ENCODE measurements at regions not wholly inside any gene's neighbourhood (a gene's known extent, or its start where the extent isn't known, plus 50 kb on each side); places are given as distances from the start of the nearest gene placed in this dataset.

DNA sequence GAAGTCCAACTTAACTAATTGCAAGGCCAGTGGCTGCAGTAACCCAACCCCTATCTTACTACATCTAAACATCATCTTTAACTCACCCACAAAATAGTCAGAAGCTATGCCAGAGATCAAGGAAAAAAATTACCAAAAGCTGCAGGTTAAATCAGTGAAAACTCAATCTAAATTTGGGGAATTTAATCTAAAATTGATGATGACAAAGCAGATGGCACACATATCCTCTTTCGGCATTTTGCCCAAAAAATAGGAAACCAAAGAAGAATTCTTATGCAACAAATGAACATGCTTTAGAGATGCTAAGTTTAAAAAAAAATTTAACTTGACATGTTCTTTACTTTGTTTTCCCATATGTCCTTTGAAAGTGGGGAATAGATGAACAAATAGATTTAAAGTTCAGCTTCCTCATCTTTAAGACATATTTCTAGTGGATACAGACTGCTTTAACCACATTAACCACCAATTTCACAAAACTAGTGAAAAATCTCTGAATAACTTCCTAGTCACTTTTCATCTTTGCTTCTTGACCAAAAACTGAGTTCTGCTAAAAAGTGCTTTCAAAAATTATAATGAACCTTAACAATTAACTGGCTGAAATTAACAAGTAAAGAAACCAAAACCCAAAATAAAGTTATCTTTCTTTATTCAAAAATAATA, 74.3 kb upstream of the CCDC150 start:
- TF ChIP-seq, protein P1, sequence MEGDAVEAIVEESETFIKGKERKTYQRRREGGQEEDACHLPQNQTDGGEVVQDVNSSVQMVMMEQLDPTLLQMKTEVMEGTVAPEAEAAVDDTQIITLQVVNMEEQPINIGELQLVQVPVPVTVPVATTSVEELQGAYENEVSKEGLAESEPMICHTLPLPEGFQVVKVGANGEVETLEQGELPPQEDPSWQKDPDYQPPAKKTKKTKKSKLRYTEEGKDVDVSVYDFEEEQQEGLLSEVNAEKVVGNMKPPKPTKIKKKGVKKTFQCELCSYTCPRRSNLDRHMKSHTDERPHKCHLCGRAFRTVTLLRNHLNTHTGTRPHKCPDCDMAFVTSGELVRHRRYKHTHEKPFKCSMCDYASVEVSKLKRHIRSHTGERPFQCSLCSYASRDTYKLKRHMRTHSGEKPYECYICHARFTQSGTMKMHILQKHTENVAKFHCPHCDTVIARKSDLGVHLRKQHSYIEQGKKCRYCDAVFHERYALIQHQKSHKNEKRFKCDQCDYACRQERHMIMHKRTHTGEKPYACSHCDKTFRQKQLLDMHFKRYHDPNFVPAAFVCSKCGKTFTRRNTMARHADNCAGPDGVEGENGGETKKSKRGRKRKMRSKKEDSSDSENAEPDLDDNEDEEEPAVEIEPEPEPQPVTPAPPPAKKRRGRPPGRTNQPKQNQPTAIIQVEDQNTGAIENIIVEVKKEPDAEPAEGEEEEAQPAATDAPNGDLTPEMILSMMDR (IDR thresholded peaks at IDR 0.05 in 4 of 5, conservative IDR thresholded peaks at IDR 0.05 in 1 of 5): no peak
- TF ChIP-seq POLR2A (IDR thresholded peaks at IDR 0.05): no peak

Measured in gastrocnemius medialis (tissue), 4 donors.